ENCODE measurements at regions not wholly inside any gene's neighbourhood (a gene's known extent, or its start where the extent isn't known, plus 50 kb on each side); places are given as distances from the start of the nearest gene placed in this dataset.

DNA sequence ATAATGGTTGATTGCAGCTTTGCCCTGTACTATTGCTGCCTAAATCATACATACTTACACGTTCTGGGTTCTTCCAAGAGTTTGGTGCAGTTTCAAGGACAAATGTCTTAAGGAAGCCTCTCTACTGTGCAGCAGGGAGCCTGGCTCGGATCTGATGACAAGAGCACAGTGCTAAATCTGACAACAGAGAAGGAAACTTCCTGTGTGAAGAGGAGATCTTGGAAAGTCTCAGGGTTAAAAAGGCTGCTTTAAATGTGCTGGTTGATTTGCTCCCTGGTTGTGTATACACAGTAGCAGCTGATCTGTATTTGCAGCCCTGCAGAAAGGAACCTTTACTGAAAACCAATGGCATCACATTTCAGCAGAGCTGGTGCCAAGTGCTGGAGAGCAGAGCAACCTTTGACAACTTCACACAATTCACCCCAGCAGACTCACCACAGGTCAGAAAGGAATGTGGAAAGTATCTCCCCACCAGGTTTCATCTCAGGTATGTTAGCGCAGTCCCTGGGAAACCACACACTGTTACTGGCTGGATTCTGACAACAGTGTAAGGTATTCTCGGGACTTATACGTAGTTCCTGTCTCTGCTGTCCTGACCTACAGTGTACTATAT, 355.0 kb upstream of the ESRRG start:
- TF ChIP-seq, protein P1, sequence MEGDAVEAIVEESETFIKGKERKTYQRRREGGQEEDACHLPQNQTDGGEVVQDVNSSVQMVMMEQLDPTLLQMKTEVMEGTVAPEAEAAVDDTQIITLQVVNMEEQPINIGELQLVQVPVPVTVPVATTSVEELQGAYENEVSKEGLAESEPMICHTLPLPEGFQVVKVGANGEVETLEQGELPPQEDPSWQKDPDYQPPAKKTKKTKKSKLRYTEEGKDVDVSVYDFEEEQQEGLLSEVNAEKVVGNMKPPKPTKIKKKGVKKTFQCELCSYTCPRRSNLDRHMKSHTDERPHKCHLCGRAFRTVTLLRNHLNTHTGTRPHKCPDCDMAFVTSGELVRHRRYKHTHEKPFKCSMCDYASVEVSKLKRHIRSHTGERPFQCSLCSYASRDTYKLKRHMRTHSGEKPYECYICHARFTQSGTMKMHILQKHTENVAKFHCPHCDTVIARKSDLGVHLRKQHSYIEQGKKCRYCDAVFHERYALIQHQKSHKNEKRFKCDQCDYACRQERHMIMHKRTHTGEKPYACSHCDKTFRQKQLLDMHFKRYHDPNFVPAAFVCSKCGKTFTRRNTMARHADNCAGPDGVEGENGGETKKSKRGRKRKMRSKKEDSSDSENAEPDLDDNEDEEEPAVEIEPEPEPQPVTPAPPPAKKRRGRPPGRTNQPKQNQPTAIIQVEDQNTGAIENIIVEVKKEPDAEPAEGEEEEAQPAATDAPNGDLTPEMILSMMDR (IDR thresholded peaks at IDR 0.05): no peak
- TF ChIP-seq POLR2A (IDR thresholded peaks at IDR 0.05): no peak

All from adrenal gland (tissue), 5 donors.